Psoas muscle (tissue), 7 donors: ENCODE measurements at regions not wholly inside any gene's neighbourhood (a gene's known extent, or its start where the extent isn't known, plus 50 kb on each side); places are given as distances from the start of the nearest gene placed in this dataset.

ENCODE experiments used
- ATAC-seq, 4 donors: fragments of 200-7000 bp; cut with Tn5 transposase; one replicate each; pipeline ENCODE4 v1.9.1; 2020; ENCODE audit warnings: moderate library complexity in 3 of 4, mild to moderate bottlenecking in 2 of 4
- DNase-seq, 2 donors: peaks; one replicate each; pipeline ENCODE4 v3.0.0-alpha.2; 2020
- H3K27ac ChIP-seq: fragments of 200-600 bp; one replicate; pipeline ENCODE4 v1.8.0; 2022
- H3K27me3 ChIP-seq, 3 donors: fragments of 200-600 bp in 1 of 3; one replicate each; pipeline versions ENCODE4 v1.6.1 to v1.8.0; 2013 to 2022; ENCODE audit warnings: low read length in 2 of 3, mild to moderate bottlenecking in 2 of 3, moderate library complexity in 1 of 3; ENCODE audit not compliant: insufficient read depth in 3 of 3
- H3K36me3 ChIP-seq, 2 donors: fragments of 200-600 bp in 1 of 2; one replicate each; pipeline versions ENCODE4 v1.6.1 to v1.8.0; 2013 to 2022; ENCODE audit warnings: low read depth in 1 of 2, mild to moderate bottlenecking in 1 of 2, moderate library complexity in 1 of 2; ENCODE audit not compliant: insufficient read depth in 1 of 2
- H3K4me1 ChIP-seq: fragments of 200-600 bp; one replicate; pipeline ENCODE4 v1.8.0; 2022
- H3K4me3 ChIP-seq: fragments of 200-600 bp; one replicate; pipeline ENCODE4 v1.8.0; 2022; ENCODE audit warnings: mild to moderate bottlenecking
- H3K9me3 ChIP-seq: fragments of 200-600 bp; one replicate; pipeline ENCODE4 v1.8.0; 2022
- WGBS, 3 donors: extraction: QIAGEN DNeasy Blood & Tissue Kit; methylation state at CpG; one replicate each; pipeline versions ENCODE4 v1.1.6 to v1.1.7; 2013; 5-methylcytosine and 5-hydroxymethylcytosine counted together
- intact Hi-C, 2 donors: fragments of 100-400 bp; cut with DNase I; formaldehyde crosslinking; loops; one replicate each; pipeline versions ENCODE4 v1.11.0 to v1.14.2; 2022
- TF ChIP-seq, protein P1 (sequence below): fragments of 200-600 bp; IDR thresholded peaks from one replicate; pipeline ENCODE4 v1.8.0; 2022; ENCODE audit warnings: antibody characterized with exemption
- donor health status: healthy with polysubstance abuse.
- donor health status: DM: no; HTN: no; CAD: no; lungs with moderate emphysema.
- donor health status: Bipolar disorder and iron deficiency.
- donor health status: healthy.
- donor health status: DM: yes; HTN: yes; CAD: no.
- donor health status: DM: no; HTN: no; CAD: no.
- donor health status: DM: yes; HTN: yes; CAD: no.

DNA sequence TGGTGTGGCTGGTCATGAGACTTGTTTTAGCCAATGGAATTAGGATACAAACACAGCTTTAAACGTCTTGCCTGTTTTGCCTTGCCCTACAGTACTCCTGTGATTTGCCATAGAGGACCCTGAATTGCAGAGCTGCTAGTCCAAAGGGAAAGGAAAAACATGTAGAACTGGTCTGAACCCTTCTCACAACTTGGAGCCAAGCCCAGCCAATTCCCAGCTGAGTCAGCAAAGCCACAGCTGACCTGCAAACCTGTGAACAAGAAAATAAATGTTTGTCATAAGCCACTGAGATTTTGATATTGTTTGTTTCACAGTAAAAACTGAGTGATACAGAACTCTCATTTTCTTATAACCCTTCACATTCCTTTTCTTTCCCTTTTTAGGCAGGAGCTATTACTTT, 360.5 kb upstream of the API5 start:
- intact Hi-C loops, result no loop called here
- H3K4me1 ChIP-seq, result no peaks in the 10 kb centered on the region
- TF ChIP-seq, protein P1, sequence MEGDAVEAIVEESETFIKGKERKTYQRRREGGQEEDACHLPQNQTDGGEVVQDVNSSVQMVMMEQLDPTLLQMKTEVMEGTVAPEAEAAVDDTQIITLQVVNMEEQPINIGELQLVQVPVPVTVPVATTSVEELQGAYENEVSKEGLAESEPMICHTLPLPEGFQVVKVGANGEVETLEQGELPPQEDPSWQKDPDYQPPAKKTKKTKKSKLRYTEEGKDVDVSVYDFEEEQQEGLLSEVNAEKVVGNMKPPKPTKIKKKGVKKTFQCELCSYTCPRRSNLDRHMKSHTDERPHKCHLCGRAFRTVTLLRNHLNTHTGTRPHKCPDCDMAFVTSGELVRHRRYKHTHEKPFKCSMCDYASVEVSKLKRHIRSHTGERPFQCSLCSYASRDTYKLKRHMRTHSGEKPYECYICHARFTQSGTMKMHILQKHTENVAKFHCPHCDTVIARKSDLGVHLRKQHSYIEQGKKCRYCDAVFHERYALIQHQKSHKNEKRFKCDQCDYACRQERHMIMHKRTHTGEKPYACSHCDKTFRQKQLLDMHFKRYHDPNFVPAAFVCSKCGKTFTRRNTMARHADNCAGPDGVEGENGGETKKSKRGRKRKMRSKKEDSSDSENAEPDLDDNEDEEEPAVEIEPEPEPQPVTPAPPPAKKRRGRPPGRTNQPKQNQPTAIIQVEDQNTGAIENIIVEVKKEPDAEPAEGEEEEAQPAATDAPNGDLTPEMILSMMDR, result no peak
- H3K27ac ChIP-seq, result no peak overlapping the region
- H3K4me3 ChIP-seq, result no peak overlapping the region
- no peaks in the 10 kb centered on the region for H3K36me3 ChIP-seq
- H3K9me3 ChIP-seq, result no peaks in the 10 kb centered on the region
- ATAC-seq (no peak), DNase-seq (no peak)
- no peaks in the 10 kb centered on the region for H3K27me3 ChIP-seq
- 44 to 58% (median 55%) methylated on average over 1 of the region's 1 CpG for WGBS, 3 donors

DNA sequence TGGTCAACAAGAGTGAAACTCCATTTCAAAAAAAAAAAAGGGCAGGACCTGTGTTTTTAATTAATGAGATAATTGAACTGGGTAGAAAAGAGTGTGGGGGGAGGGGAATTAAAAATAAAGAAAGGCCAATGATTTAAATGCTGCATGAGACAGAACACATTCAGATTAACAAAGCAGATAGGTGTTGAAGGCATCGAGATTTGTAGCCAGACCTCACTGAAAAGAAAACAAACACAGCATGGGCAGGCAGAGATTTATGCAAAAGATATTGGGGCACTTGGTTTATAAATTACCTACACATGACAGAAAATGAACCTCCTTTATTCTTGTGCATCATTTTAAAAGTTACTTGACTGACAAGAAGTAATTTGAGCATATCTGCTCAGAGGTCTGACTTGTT, 354.0 kb upstream of the API5 start:
- 69 to 85% (median 81%) methylated on average over 1 of the region's 1 CpG for WGBS, 3 donors
- no peaks in the 10 kb centered on the region for H3K4me1 ChIP-seq
- H3K4me3 ChIP-seq, result no peak overlapping the region
- intact Hi-C loops, result no loop called here
- H3K27me3 ChIP-seq, result no peaks in the 10 kb centered on the region
- H3K27ac ChIP-seq, result no peak overlapping the region
- DNase-seq, result no peak
- H3K36me3 ChIP-seq, result no peaks in the 10 kb centered on the region
- no peak for ATAC-seq
- TF ChIP-seq, protein P1, result no peak
- H3K9me3 ChIP-seq, result no peaks in the 10 kb centered on the region

DNA sequence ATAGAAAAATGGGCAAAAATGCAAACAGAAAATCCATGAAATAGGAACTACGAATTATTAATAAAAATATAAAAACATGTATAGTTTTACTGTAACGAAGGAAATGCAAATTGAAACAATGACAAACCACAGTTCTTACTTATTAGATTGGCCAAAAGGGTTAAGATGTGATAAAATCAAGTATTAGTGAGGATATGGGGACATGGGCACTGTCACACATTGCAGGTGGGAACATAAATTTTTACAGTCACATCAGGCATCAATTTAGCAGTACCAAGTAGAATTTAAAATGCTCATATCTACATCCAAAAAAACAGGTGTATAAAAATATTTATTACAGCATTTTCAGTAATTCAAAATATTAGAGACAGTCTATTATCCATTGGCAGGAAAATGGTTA, 353.2 kb upstream of the API5 start:
- TF ChIP-seq, protein P1, result no peak
- Histone ChIP-seq H3K9me3 (no peaks in the 10 kb centered on the region), H3K4me3 (no peak overlapping the region), H3K4me1 (no peaks in the 10 kb centered on the region), H3K27ac (no peak overlapping the region), H3K27me3 (no peaks in the 10 kb centered on the region), H3K36me3 (no peaks in the 10 kb centered on the region)
- intact Hi-C loops, result no loop called here
- ATAC-seq (no peak), DNase-seq (no peak)
- WGBS, 3 donors, result 54 to 71% (median 71%) methylated on average over 2 of the region's 2 CpGs

DNA sequence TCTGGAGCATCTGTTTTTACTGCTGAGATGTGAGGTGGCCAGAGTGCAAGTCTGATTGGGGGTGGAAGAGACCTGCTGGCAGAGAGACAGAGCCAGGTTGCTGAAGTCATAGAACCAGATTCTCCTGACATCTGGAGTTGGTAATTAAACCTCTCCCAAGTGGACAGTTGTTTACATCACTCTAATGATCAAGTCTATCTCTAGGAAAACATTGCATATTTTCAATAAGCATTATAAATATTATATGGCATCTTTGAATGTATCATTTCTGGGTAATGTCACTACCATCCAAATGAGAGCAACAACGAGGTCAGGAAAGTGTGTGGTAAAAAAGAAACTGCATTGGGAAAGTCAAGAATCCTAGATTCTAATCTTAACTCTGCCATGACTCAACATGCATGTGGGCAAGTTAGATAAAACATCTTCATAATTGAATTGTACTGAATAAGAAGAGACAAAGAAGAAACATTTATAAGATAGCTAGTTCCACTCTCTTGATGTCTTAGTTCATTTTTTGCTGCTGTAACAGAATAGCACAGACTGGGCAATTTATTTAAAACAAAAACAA, 351.2 kb upstream of the API5 start:
- intact Hi-C loops, result no loop called here
- 50 to 60% (median 51%) methylated on average over 1 of the region's 1 CpG for WGBS, 3 donors
- ATAC-seq (no peak), DNase-seq (no peak)
- Histone ChIP-seq H3K27ac (no peak overlapping the region), H3K9me3 (no peaks in the 10 kb centered on the region), H3K36me3 (no peaks in the 10 kb centered on the region), H3K4me3 (no peak overlapping the region), H3K4me1 (no peaks in the 10 kb centered on the region), H3K27me3 (no peaks in the 10 kb centered on the region)
- TF ChIP-seq, protein P1, result no peak

DNA sequence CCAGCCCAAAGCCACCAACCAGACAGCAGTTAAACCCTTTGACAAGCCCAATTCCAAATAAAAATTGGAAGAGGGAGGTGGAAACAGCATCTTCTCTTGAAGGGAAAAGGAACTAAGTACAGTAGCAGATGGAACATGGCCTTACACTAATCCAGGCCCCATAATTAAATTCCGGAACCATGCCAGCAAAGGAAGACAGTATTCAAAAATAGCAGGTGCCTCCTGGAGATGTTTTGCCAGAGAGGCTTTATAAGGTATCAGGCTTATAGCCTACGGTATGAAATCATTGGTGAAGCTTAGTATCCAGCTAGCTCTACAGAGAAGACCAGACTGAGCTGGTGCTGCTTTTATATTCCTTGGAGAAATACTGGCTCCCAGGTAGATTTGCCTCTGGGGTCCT, 344.1 kb upstream of the API5 start:
- WGBS, 3 donors, result 49 to 61% (median 49%) methylated on average over 2 of the region's 2 CpGs
- intact Hi-C loops, result no loop called here
- Histone ChIP-seq H3K9me3 (no peaks in the 10 kb centered on the region), H3K27ac (no peak overlapping the region), H3K36me3 (no peaks in the 10 kb centered on the region), H3K4me1 (no peaks in the 10 kb centered on the region), H3K27me3 (no peaks in the 10 kb centered on the region), H3K4me3 (no peak overlapping the region)
- ATAC-seq (no peak), DNase-seq (no peak)
- TF ChIP-seq, protein P1, result no peak
